GM12892 (cell line): ENCODE measurements at regions not wholly inside any gene's neighbourhood (a gene's known extent, or its start where the extent isn't known, plus 50 kb on each side); places are given as distances from the start of the nearest gene placed in this dataset.

ENCODE experiments used
- POLR2A ChIP-seq: IDR thresholded peaks from 2 replicates; pipeline ENCODE4 v1.6.1; 2011; ENCODE audit warnings: low read depth, low read length, control low read depth
- POLR2AphosphoS5 ChIP-seq: IDR thresholded peaks from 2 replicates; pipeline ENCODE4 v1.6.1; 2011; ENCODE audit warnings: low read depth, low read length, control low read depth
- TAF1 ChIP-seq: IDR thresholded peaks from 2 replicates; pipeline ENCODE4 v1.6.1; 2011; ENCODE audit warnings: low read depth, mild to moderate bottlenecking, control low read depth, low read length, borderline replicate concordance

DNA sequence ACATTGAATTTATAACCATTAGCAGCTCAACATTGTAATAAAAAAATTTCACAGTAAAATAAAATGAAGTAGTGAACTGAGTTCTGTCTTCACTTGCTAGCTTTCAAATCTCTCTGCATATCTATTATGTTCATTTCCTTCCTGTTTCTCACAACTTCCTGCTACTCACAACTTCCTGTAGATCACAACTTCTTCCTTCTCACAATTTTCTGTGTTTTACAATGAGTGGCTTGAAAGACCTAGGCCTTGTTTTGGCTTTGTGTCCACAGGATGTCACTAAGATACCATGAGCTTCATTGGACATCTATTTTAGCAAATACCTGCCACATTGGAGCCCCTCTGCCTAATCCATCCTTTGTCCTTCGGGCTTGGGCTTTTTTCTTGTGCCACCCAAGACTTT lies 480.3 kb upstream of the ADAMTS16 start:
- TF ChIP-seq POLR2A = no peak
- no peak for TF ChIP-seq TAF1
- TF ChIP-seq POLR2AphosphoS5 = no peak
